AG09309 (cell line): ENCODE measurements at regions not wholly inside any gene's neighbourhood (a gene's known extent, or its start where the extent isn't known, plus 50 kb on each side); places are given as distances from the start of the nearest gene placed in this dataset.
A peak's percentile ranks its signal among the peaks of the same experiment; 100 is the strongest.

Source experiments
- DNase-seq: peaks from one replicate; pipeline ENCODE4 v3.0.0-alpha.2; 2010; ENCODE audit warnings: low read depth
- H3K4me3 ChIP-seq: 2 replicates; pipeline ENCODE4 v1.5.1; 2011; ENCODE audit warnings: mild to moderate bottlenecking, low read depth, low read length, moderate library complexity; ENCODE audit not compliant: control insufficient read depth
- TF ChIP-seq, protein P1 (sequence below): IDR thresholded peaks from 2 replicates; pipeline ENCODE4 v1.5.1; 2011; ENCODE audit warnings: mild to moderate bottlenecking, low read depth, low read length, inconsistent platforms; ENCODE audit not compliant: insufficient read depth, control insufficient read depth; ENCODE audit errors: missing control alignments

DNA sequence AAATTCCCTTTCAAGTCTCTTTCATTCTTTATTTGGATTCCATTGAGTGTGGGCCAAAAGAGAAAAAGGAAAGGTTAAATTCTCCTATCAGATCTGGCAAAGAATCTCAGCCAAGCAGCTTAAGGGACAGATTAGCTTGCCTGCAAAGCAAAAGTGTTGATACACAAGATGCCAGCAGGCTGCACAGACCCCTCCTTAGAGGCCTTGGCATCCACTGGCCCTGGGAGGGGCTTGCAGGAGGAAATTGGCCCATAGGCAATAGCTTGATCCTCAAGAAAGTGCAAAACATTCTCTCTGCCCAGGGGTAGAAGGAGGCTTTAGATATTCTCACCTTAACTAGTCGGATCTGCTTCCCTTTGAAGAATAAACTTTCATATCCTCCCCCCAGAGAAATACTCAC, 300.4 kb upstream of the CPEB2 start:
- no peak for DNase-seq

DNA sequence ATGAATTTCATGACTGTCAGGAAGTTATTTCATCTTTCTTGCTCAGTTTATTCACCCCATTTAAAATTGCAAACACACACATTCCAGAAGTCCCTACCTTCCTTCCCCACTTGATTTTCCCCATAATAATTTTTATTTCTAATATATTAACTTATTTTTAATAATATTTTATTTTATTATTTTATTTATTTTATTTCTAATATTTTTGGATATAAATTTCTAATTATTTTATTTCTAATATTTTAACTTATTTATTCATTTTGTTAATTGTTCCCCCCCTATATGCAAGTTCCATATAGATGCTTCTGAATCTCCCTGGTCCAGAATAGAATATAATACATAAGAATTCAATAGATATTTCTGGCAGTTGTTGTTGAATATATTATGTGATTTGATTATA, 293.7 kb upstream of the CPEB2 start:
- DNase-seq: no peak
- TF ChIP-seq, protein P1, sequence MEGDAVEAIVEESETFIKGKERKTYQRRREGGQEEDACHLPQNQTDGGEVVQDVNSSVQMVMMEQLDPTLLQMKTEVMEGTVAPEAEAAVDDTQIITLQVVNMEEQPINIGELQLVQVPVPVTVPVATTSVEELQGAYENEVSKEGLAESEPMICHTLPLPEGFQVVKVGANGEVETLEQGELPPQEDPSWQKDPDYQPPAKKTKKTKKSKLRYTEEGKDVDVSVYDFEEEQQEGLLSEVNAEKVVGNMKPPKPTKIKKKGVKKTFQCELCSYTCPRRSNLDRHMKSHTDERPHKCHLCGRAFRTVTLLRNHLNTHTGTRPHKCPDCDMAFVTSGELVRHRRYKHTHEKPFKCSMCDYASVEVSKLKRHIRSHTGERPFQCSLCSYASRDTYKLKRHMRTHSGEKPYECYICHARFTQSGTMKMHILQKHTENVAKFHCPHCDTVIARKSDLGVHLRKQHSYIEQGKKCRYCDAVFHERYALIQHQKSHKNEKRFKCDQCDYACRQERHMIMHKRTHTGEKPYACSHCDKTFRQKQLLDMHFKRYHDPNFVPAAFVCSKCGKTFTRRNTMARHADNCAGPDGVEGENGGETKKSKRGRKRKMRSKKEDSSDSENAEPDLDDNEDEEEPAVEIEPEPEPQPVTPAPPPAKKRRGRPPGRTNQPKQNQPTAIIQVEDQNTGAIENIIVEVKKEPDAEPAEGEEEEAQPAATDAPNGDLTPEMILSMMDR: no peak
- H3K4me3 ChIP-seq: no peak overlapping the region

More for the DNA sequence above, 300.4 kb upstream of the CPEB2 start:
- TF ChIP-seq, protein P1: no peak
- no peak overlapping the region for H3K4me3 ChIP-seq

DNA sequence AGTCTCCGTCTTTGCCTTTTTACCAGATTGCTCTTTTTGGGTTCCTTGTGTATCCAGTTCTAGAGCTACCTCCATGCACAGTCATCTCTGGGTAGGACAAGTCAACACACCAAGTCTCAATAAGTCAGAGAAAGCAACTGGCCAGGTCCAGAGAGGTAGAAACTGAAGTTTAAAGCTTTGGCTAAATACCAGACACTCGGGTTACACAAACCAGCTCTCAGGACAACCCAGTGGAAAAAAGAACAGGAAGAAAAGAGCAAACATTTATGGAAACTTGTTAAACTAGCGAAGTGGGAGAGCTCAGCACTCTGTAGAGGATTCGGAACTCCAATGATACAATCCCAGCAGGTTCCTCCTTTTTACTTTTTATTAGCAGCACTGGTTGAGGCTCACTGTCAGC, 291.0 kb upstream of the CPEB2 start:
- TF ChIP-seq, protein P1: no peak
- no peak overlapping the region for H3K4me3 ChIP-seq
- no peak for DNase-seq

DNA sequence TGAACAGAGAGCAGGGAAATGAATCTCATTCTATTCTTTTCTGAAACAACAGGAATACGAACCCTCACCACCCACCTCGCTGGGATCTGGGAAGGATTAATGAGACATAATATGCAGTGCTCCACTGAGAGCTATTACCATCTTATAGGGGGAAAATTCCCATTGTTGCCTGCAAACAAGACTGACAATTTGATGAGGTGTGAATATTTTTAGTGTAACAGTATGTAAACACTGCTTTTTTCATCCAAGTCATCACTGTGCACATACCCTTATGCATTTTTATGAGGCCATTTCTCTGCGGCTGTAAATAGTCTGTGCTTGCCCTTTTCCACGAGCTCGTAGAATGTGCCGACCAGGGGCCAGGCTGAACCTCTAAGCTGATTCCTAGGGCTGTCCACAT, 285.6 kb upstream of the CPEB2 start:
- DNase-seq: no peak
- no peak overlapping the region for H3K4me3 ChIP-seq
- TF ChIP-seq, protein P1: no peak

DNA sequence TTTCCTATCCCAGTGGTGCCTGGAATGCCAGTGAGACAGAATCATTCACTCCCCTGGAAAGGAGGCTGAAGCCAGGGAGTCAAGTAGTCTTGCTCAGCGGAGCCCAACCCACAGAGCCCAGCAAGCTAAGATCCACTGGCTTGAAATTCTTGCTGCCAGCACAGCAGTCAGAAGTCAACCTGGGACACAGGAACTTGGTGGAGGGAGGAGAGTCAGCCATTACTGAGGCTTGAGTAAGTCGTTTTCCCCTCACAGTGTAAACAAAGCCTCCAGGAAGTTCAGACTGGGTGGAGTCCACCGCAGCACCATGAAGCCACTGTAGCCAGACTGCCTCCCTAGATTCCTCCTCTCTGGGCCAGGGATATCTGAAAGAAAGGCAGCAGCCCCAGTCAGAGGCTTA, 283.2 kb upstream of the CPEB2 start:
- TF ChIP-seq, protein P1: no peak
- no peak overlapping the region for H3K4me3 ChIP-seq
- peak; percentile 8 for DNase-seq

DNA sequence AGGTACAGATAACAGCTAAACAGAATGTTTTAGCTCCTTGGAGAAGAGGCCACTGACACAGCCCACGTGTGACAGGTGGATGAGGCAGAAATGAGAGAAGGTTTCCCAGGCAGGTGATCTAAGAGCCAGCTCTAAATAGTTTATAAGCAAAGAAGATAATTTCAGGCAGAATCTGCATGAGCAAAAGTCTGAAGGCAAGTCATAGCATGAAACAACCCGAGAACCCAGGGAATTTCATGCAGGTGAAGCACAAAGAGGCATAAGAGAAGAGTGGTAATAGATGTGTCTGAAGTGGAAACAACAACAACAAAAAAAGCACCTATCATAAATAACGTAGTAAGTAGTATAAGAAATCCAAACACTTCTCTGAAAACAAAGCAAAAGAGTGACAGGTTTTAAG, 275.8 kb upstream of the CPEB2 start:
- H3K4me3 ChIP-seq: no peak overlapping the region
- DNase-seq: no peak
- TF ChIP-seq, protein P1: no peak

DNA sequence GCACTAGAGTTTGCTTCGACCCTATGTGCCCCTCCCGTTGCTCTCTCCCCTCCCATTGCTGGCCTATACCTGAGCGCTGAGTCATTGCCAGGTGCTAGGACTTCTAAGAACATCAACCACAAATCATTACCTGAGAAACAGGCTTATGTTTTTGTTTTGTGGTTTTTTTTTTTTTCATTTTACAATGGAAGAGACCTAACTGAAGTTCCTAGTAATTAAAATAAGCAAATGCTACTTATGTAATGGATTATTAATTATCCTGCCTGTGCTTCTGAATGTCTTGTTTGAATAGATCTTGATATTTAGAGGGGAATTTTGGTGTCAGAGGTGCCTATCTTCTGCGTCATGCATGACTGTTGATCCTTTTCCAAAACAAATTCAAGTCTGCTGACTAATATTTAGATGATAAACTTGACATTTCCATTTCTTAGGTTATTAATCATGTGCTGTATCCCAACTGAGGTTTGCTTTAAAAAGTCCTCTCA, 275.4 kb upstream of the CPEB2 start:
- no peak for DNase-seq
- TF ChIP-seq, protein P1: no peak
- no peak overlapping the region for H3K4me3 ChIP-seq
